Stomach (tissue), 4 donors: ENCODE measurements at regions not wholly inside any gene's neighbourhood (a gene's known extent, or its start where the extent isn't known, plus 50 kb on each side); places are given as distances from the start of the nearest gene placed in this dataset.

Experiments
- CTCF ChIP-seq, 7 experiments: fragments of 450-650 bp in 4 of 7; fragments of 200-600 bp in 3 of 7; sonication (generic) in 3 of 7; IDR thresholded peaks; one replicate each; pipeline ENCODE4 v1.5.1; 2016 to 2019; ENCODE audit warnings: antibody characterized with exemption in 7 of 7, control low read depth in 2 of 7, mild to moderate bottlenecking in 1 of 7
- POLR2A ChIP-seq, 4 donors: fragments of 450-650 bp; IDR thresholded peaks; one replicate each; pipeline ENCODE4 v1.6.1; 2016; ENCODE audit warnings: antibody characterized with exemption in 4 of 4, control low read depth in 2 of 4, mild to moderate bottlenecking in 1 of 4, moderate library complexity in 1 of 4
- POLR2AphosphoS5 ChIP-seq, 3 donors: sonication (generic); formaldehyde crosslinking; IDR thresholded peaks; one replicate each; pipeline ENCODE4 v1.6.1; 2016; ENCODE audit warnings: antibody characterized with exemption in 3 of 3

- no peak for TF ChIP-seq POLR2AphosphoS5 (IDR thresholded peaks at IDR 0.05)
- TF ChIP-seq CTCF (IDR thresholded peaks at IDR 0.05), result no peak
- no peak for TF ChIP-seq POLR2A (IDR thresholded peaks at IDR 0.05)
Measured at GRCh38 chr3:10631224-10631623, 125.8 kb upstream of the ATP2B2 start.
